ENCODE measurements at regions not wholly inside any gene's neighbourhood (a gene's known extent, or its start where the extent isn't known, plus 50 kb on each side); places are given as distances from the start of the nearest gene placed in this dataset.
"Not testable (repeated sequence)": the region's sequence is repeated elsewhere in the genome, so short reads cannot be mapped to it uniquely, and the experiment has no call there.

DNA sequence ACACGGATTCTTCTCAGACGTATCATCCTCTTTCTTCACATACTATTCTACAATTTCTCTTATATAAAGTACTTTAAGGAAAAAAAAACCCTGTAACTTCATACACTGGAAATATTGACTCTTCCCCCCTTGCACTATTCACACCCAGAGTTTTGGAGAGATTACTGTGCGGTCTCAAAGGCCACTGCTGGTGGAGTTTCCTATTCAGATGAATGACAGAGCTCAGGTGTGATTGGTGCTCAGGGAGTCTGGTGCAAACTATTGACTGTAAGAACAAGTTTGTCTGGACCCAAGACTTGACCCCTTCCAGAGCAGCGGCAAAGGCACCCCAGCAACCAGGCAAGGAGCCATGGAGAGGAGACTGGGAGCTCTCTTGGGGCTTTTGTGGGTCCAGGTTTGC, 187.5 kb upstream of the OR4E1 start:
- no peaks in the 10 kb centered on the region for H3K36me3 ChIP-seq (replicated peaks in 1 of 2)
- TF ChIP-seq POLR2A (IDR thresholded peaks at IDR 0.05) (no peak), CTCF (IDR thresholded peaks at IDR 0.05) (no peak)
- 68 to 81% (median 78%) methylated on average over 4 of the region's 4 CpGs for WGBS, 4 donors
- no peaks in the 10 kb centered on the region for H3K9me3 ChIP-seq (replicated peaks in 1 of 3)
- no peaks in the 10 kb centered on the region for H3K27me3 ChIP-seq
- intact Hi-C loops (cut with DNase I) = no loop called here
- DNase-seq = no peak
- H3K4me1 ChIP-seq (replicated peaks in 1 of 2) = no peaks in the 10 kb centered on the region
- no peak overlapping the region for H3K27ac ChIP-seq
- H3K4me3 ChIP-seq = no peak overlapping the region

GRCh38 chr14:21860172-21860571, 186.6 kb upstream of the OR4E1 start:
- peak in 1 of 6 experiments; percentile 14 for TF ChIP-seq CTCF (IDR thresholded peaks at IDR 0.05)
- TF ChIP-seq POLR2A (IDR thresholded peaks at IDR 0.05) = no peak
- Histone ChIP-seq H3K36me3 (replicated peaks in 1 of 2) (no peaks in the 10 kb centered on the region), H3K27me3 (no peaks in the 10 kb centered on the region), H3K4me1 (replicated peaks in 1 of 2) (no peaks in the 10 kb centered on the region), H3K27ac (no peak overlapping the region), H3K9me3 (replicated peaks in 1 of 3) (no peaks in the 10 kb centered on the region), H3K4me3 (no peak overlapping the region)
- 60 to 64% (median 61%) methylated on average over 3 of the region's 3 CpGs for WGBS, 4 donors
- DNase-seq = no peak
- intact Hi-C loops (cut with DNase I) = no loop called here

GRCh38 chr14:21852775-21853174, 179.2 kb upstream of the OR4E1 start:
- H3K36me3 ChIP-seq (replicated peaks in 1 of 2) = no peaks in the 10 kb centered on the region
- WGBS, 4 donors = 59 to 72% (median 62%) methylated on average over 3 of the region's 3 CpGs
- H3K9me3 ChIP-seq (replicated peaks in 1 of 3) = no peaks in the 10 kb centered on the region
- no peak for DNase-seq
- H3K27ac ChIP-seq = no peak overlapping the region
- H3K27me3 ChIP-seq = no peaks in the 10 kb centered on the region
- intact Hi-C loops (cut with DNase I) = no loop called here
- TF ChIP-seq POLR2A (IDR thresholded peaks at IDR 0.05) = no peak
- no peak for TF ChIP-seq CTCF (IDR thresholded peaks at IDR 0.05)
- no peak overlapping the region for H3K4me3 ChIP-seq
- H3K4me1 ChIP-seq (replicated peaks in 1 of 2) = no peaks in the 10 kb centered on the region

- TF ChIP-seq POLR2A (IDR thresholded peaks at IDR 0.05) (no peak), CTCF (IDR thresholded peaks at IDR 0.05) (peak in 5 of 6 experiments; percentile 11 to 43 (median 12))
- intact Hi-C loops (cut with DNase I) = no loop called here
- no peak overlapping the region for H3K4me3 ChIP-seq
- WGBS, 4 donors = 18 to 28% (median 20%) methylated on average over 4 of the region's 4 CpGs
- no peak overlapping the region for H3K27ac ChIP-seq
- no peaks in the 10 kb centered on the region for H3K36me3 ChIP-seq (replicated peaks in 1 of 2)
- no peaks in the 10 kb centered on the region for H3K9me3 ChIP-seq (replicated peaks in 1 of 3)
- no peaks in the 10 kb centered on the region for H3K27me3 ChIP-seq
- H3K4me1 ChIP-seq (replicated peaks in 1 of 2) = no peaks in the 10 kb centered on the region
- peak in 4 of 7 donors; percentile 8 to 45 (median 36) for DNase-seq
These were observed 178.5 kb upstream of the OR4E1 start for GRCh38 chr14:21852061-21852664.

DNA sequence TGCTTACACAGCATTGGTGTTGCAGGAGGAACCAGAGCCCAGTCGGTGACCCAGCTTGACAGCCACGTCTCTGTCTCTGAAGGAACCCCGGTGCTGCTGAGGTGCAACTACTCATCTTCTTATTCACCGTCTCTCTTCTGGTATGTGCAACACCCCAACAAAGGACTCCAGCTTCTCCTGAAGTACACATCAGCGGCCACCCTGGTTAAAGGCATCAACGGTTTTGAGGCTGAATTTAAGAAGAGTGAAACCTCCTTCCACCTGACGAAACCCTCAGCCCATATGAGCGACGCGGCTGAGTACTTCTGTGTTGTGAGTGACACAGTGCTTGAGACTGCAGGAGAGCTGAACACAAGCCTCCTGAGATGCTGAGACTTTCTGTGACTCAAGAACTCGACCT, 173.3 kb upstream of the OR4E1 start:
- DNase-seq; H3K36me3 ChIP-seq (replicated peaks in 1 of 2); H3K4me1 ChIP-seq (replicated peaks in 1 of 2); H3K27me3 ChIP-seq; H3K9me3 ChIP-seq (replicated peaks in 1 of 3); H3K4me3 ChIP-seq; intact Hi-C loops (cut with DNase I); H3K27ac ChIP-seq: not testable (repeated sequence)
- 57 to 68% (median 62%) methylated on average over 9 to 11 of the region's 11 CpGs for WGBS, 4 donors

Measured in adrenal gland (tissue), 9 donors.